ENCODE measurements at regions not wholly inside any gene's neighbourhood (a gene's known extent, or its start where the extent isn't known, plus 50 kb on each side); places are given as distances from the start of the nearest gene placed in this dataset.

DNA sequence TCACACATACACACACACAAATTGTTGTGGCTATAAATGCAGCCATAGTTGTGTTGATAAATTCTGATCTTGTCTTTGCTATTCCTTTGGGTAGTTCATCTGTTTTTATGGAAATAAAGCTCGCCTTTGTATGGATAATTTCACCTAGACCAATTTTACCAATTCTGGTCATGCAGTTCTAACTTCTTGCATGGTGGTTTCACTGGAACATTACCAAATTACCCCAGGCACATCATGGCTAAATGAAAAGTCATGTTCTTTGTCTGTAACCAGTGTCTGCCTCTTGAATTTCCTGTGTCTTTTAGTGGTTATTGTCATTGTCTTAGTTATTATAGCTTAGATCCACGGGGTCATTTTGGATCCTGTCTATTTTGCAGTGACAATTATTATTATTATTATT, 50.3 kb upstream of the TMC1 start:
- WGBS (ENCODE audit: low lambda C conversion rate), result 23% methylated on average over 2 of the region's 2 CpGs
- H3K9me3 ChIP-seq, result no peaks in the 10 kb centered on the region
- TF ChIP-seq TAF1 (IDR thresholded peaks at IDR 0.05; ENCODE audit: borderline replicate concordance, low read depth, low read length) (no peak), JUND (IDR thresholded peaks at IDR 0.05) (no peak), CHD2 (IDR thresholded peaks at IDR 0.05; ENCODE audit: low read length, partially characterized antibody) (no peak), POLR2AphosphoS5 (IDR thresholded peaks at IDR 0.05; ENCODE audit: low read depth, low read length) (no peak), EZH2phosphoT487 (IDR thresholded peaks at IDR 0.05; ENCODE audit: borderline replicate concordance, low read depth) (no peak), ELF1 (IDR thresholded peaks at IDR 0.05) (no peak), EP300 (IDR thresholded peaks at IDR 0.05; ENCODE audit: borderline replicate concordance in 1 of 2, low read depth in 1 of 2, low read length in 1 of 2) (no peak), RFX5 (IDR thresholded peaks at IDR 0.05; ENCODE audit: low read length) (no peak)
- TF ChIP-seq, protein P1, sequence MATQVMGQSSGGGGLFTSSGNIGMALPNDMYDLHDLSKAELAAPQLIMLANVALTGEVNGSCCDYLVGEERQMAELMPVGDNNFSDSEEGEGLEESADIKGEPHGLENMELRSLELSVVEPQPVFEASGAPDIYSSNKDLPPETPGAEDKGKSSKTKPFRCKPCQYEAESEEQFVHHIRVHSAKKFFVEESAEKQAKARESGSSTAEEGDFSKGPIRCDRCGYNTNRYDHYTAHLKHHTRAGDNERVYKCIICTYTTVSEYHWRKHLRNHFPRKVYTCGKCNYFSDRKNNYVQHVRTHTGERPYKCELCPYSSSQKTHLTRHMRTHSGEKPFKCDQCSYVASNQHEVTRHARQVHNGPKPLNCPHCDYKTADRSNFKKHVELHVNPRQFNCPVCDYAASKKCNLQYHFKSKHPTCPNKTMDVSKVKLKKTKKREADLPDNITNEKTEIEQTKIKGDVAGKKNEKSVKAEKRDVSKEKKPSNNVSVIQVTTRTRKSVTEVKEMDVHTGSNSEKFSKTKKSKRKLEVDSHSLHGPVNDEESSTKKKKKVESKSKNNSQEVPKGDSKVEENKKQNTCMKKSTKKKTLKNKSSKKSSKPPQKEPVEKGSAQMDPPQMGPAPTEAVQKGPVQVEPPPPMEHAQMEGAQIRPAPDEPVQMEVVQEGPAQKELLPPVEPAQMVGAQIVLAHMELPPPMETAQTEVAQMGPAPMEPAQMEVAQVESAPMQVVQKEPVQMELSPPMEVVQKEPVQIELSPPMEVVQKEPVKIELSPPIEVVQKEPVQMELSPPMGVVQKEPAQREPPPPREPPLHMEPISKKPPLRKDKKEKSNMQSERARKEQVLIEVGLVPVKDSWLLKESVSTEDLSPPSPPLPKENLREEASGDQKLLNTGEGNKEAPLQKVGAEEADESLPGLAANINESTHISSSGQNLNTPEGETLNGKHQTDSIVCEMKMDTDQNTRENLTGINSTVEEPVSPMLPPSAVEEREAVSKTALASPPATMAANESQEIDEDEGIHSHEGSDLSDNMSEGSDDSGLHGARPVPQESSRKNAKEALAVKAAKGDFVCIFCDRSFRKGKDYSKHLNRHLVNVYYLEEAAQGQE (IDR thresholded peaks at IDR 0.05; ENCODE audit: low read depth, low read length), result no peak
- TF ChIP-seq, protein P2, sequence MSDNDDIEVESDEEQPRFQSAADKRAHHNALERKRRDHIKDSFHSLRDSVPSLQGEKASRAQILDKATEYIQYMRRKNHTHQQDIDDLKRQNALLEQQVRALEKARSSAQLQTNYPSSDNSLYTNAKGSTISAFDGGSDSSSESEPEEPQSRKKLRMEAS (IDR thresholded peaks at IDR 0.05; ENCODE audit: low read depth), result no peak
- TF ChIP-seq, protein P3, sequence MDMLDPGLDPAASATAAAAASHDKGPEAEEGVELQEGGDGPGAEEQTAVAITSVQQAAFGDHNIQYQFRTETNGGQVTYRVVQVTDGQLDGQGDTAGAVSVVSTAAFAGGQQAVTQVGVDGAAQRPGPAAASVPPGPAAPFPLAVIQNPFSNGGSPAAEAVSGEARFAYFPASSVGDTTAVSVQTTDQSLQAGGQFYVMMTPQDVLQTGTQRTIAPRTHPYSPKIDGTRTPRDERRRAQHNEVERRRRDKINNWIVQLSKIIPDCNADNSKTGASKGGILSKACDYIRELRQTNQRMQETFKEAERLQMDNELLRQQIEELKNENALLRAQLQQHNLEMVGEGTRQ (IDR thresholded peaks at IDR 0.05; ENCODE audit: borderline replicate concordance, low read depth, low read length), result no peak
- no peaks in the 10 kb centered on the region for H4K20me1 ChIP-seq (ENCODE audit: insufficient read depth)
- H3K4me2 ChIP-seq, result no peak overlapping the region
- POLR2A ChIA-PET, result no interaction called here
- no peaks in the 10 kb centered on the region for H3K9me2 ChIP-seq
- H3K27ac ChIP-seq (ENCODE audit: low read depth in 2 of 2, low read length in 1 of 2), result no peak overlapping the region
- H3K27me3 ChIP-seq (ENCODE audit: insufficient read depth), result no peaks in the 10 kb centered on the region
- H3K79me2 ChIP-seq (ENCODE audit: insufficient read depth), result no peaks in the 10 kb centered on the region
- peaks cover 6% of the 10 kb centered on the region for H3F3A ChIP-seq (replicated peaks; ENCODE audit: insufficient read depth)
- DNase-seq, result no peak
- CTCF ChIA-PET, result no interaction called here
- H3K4me3 ChIP-seq (ENCODE audit: low read depth in 2 of 2, low read length in 1 of 2), result no peak overlapping the region
- no peaks in the 10 kb centered on the region for H3K36me3 ChIP-seq (replicated peaks in 1 of 2; ENCODE audit: control insufficient read depth in 1 of 2, insufficient read depth in 2 of 2, low read length in 1 of 2)
- H2AFZ ChIP-seq (ENCODE audit: low read depth), result no peak overlapping the region
- no peak overlapping the region for H3K9ac ChIP-seq
- no peaks in the 10 kb centered on the region for H3K4me1 ChIP-seq (ENCODE audit: control insufficient read depth in 1 of 2, insufficient read depth in 2 of 2, low read depth in 1 of 2, low read length in 1 of 2)
